ENCODE measurements at regions not wholly inside any gene's neighbourhood (a gene's known extent, or its start where the extent isn't known, plus 50 kb on each side); places are given as distances from the start of the nearest gene placed in this dataset.

DNA sequence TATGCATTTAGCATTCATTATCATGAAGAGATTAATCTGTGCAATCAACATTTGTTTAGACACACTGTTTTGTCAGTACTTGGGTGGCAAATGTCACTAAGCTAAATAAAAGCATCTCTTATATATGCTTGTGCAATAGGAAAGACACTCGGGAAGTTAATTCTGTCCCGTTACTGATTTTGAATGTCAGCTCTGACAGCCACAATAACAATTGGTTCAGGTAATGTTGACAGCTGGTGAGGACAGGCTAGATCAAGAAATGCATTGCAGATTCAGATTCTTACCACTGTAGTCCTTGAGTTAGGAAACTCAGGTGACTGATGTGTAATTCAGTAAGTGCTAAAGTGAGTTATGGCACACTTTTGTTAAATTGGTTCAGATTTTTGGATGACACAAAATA lies 523.8 kb upstream of the FAT3 start:
- H3K27ac Mint-ChIP-seq = no peak overlapping the region
- no peaks in the 10 kb centered on the region for H3K36me3 Mint-ChIP-seq

DNA sequence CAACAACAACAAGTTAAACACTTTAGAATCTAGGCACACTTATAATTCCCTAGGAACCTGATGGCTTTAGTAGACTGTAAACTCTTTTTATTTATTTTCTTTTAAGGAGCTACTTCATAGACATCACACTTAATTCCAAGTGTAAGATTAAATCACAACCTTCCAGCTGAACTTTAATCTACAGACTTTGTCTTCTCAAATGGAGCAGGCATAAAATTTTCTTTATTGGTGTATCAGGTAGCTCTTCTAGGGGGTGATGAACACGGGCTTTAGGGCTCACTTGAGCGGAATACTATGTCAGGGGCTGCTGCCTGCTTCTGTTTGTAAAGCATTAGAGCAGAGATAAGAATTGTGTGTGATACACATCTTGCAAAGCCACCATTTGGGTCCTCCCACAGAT lies 525.8 kb upstream of the FAT3 start:
- Mint-ChIP-seq H3K4me1 (no peaks in the 10 kb centered on the region), H3K4me3 (no peak overlapping the region), H3K9me3 (peaks cover 4 to 15% (median 14%) of the 10 kb centered on the region in 3 donors), H3K27ac (no peak overlapping the region), H3K27me3 (no peaks in the 10 kb centered on the region), H3K36me3 (no peaks in the 10 kb centered on the region)
- ATAC-seq (replicated peaks in 1 of 4) = no peak
- no peaks in the 10 kb centered on the region for H3K36me3 ChIP-seq (ENCODE audit: control insufficient read depth in 2 of 2, extremely low read depth in 1 of 2, insufficient read depth in 1 of 2, low read length in 1 of 2)
- H3K4me3 ChIP-seq (ENCODE audit: control insufficient read depth in 1 of 2, extremely low read depth in 1 of 2, low read length in 1 of 2) = no peak overlapping the region
- POLR2A ChIA-PET = no interaction called here
- no peak for DNase-seq
- WGBS (ENCODE audit: insufficient coverage) = no CpG with 5 or more reads among the region's 2 CpGs
- H3K27me3 ChIP-seq (replicated peaks in 1 of 2; ENCODE audit: control insufficient read depth in 2 of 2, extremely low read depth in 1 of 2, insufficient read depth in 2 of 2, low read length in 1 of 2) = no peaks in the 10 kb centered on the region
- no peaks in the 10 kb centered on the region for H3K9me3 ChIP-seq
- CTCF ChIA-PET = no interaction called here
- no peaks in the 10 kb centered on the region for H3K4me1 ChIP-seq (ENCODE audit: control insufficient read depth in 1 of 2, extremely low read depth in 1 of 2, insufficient read depth in 2 of 2, low read length in 2 of 2)
- H3K27ac ChIP-seq (ENCODE audit: low read length) = no peak overlapping the region

More for the DNA sequence above, 523.8 kb upstream of the FAT3 start:
- Mint-ChIP-seq H3K9me3 (peaks cover 3 to 18% (median 13%) of the 10 kb centered on the region in 3 donors), H3K27me3 (no peaks in the 10 kb centered on the region), H3K4me3 (no peak overlapping the region), H3K4me1 (no peaks in the 10 kb centered on the region)
- H3K4me1 ChIP-seq (ENCODE audit: control insufficient read depth in 1 of 2, extremely low read depth in 1 of 2, insufficient read depth in 2 of 2, low read length in 2 of 2) = no peaks in the 10 kb centered on the region
- ATAC-seq (replicated peaks in 1 of 4) (no peak), DNase-seq (no peak)
- ChIA-PET POLR2A (no interaction called here), CTCF (no interaction called here)
- no peaks in the 10 kb centered on the region for H3K27me3 ChIP-seq (replicated peaks in 1 of 2; ENCODE audit: control insufficient read depth in 2 of 2, extremely low read depth in 1 of 2, insufficient read depth in 2 of 2, low read length in 1 of 2)
- 85% methylated on average over 2 of the region's 2 CpGs for WGBS (ENCODE audit: insufficient coverage)
- H3K36me3 ChIP-seq (ENCODE audit: control insufficient read depth in 2 of 2, extremely low read depth in 1 of 2, insufficient read depth in 1 of 2, low read length in 1 of 2) = no peaks in the 10 kb centered on the region
- H3K27ac ChIP-seq (ENCODE audit: low read length) = no peak overlapping the region
- H3K4me3 ChIP-seq (ENCODE audit: control insufficient read depth in 1 of 2, extremely low read depth in 1 of 2, low read length in 1 of 2) = no peak overlapping the region
- H3K9me3 ChIP-seq = no peaks in the 10 kb centered on the region

DNA sequence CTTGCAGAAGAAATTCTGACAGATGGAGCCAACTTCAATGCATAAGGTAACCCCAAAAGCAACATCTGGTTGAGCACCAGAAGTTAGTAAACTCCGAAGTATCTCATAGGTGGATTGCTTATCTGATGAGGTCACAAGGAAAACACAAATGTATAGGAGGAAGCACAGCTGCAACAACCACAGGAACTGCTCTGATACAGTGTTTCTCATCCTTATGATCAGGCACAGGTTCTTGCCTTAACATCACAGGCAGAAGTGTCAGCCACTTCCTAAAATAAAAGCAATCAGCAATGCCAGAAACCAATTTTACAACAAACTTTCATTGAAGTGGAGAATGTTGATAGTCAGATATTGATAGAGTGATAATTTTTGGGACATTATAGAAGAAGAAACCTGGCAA lies 530.3 kb upstream of the FAT3 start:
- no peaks in the 10 kb centered on the region for H3K27me3 Mint-ChIP-seq
- Histone ChIP-seq H3K27me3 (replicated peaks in 1 of 2; ENCODE audit: control insufficient read depth in 2 of 2, extremely low read depth in 1 of 2, insufficient read depth in 2 of 2, low read length in 1 of 2) (no peaks in the 10 kb centered on the region), H3K9me3 (no peaks in the 10 kb centered on the region), H3K4me3 (ENCODE audit: control insufficient read depth in 1 of 2, extremely low read depth in 1 of 2, low read length in 1 of 2) (no peak overlapping the region), H3K4me1 (ENCODE audit: control insufficient read depth in 1 of 2, extremely low read depth in 1 of 2, insufficient read depth in 2 of 2, low read length in 2 of 2) (no peaks in the 10 kb centered on the region), H3K36me3 (ENCODE audit: control insufficient read depth in 2 of 2, extremely low read depth in 1 of 2, insufficient read depth in 1 of 2, low read length in 1 of 2) (no peaks in the 10 kb centered on the region), H3K27ac (ENCODE audit: low read length) (no peak overlapping the region)
- no CpG with 5 or more reads among the region's 1 CpG for WGBS (ENCODE audit: insufficient coverage)
- CTCF ChIA-PET = no interaction called here
- no peak overlapping the region for H3K4me3 Mint-ChIP-seq
- POLR2A ChIA-PET = no interaction called here
- H3K36me3 Mint-ChIP-seq = no peaks in the 10 kb centered on the region
- DNase-seq = no peak
- peaks cover 6 to 15% (median 7%) of the 10 kb centered on the region in 3 donors for H3K9me3 Mint-ChIP-seq
- ATAC-seq (replicated peaks in 1 of 4) = no peak
- no peak overlapping the region for H3K27ac Mint-ChIP-seq
- H3K4me1 Mint-ChIP-seq = no peaks in the 10 kb centered on the region

DNA sequence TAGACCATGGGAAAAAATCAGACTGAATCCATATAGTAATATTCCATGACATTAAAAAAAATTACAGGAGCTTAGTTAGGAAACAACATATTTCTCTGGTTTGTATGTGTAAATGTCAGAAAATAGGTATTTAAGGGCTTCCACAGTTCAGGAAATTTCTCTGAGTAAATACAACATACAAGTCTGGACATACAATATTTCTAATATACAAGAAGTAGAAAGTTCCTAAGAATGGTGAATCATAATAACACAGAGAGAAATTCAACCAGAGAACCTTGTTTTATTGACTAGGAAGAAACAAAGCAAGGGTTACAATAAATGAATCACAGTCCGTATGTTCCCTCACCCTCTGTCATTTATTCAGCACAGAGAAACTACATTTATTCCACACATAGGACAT lies 532.7 kb upstream of the FAT3 start:
- ATAC-seq (replicated peaks in 1 of 4) = no peak
- no peak overlapping the region for H3K4me3 Mint-ChIP-seq
- H3K36me3 Mint-ChIP-seq = no peaks in the 10 kb centered on the region
- no peak overlapping the region for H3K27ac Mint-ChIP-seq
- POLR2A ChIA-PET = no interaction called here
- no peaks in the 10 kb centered on the region for H3K4me1 Mint-ChIP-seq
- peaks cover 9 to 15% (median 10%) of the 10 kb centered on the region in 3 donors for H3K9me3 Mint-ChIP-seq
- WGBS (ENCODE audit: insufficient coverage) = no CpG with 5 or more reads among the region's 1 CpG
- Histone ChIP-seq H3K27me3 (replicated peaks in 1 of 2; ENCODE audit: control insufficient read depth in 2 of 2, extremely low read depth in 1 of 2, insufficient read depth in 2 of 2, low read length in 1 of 2) (no peaks in the 10 kb centered on the region), H3K36me3 (ENCODE audit: control insufficient read depth in 2 of 2, extremely low read depth in 1 of 2, insufficient read depth in 1 of 2, low read length in 1 of 2) (no peaks in the 10 kb centered on the region), H3K27ac (ENCODE audit: low read length) (no peak overlapping the region), H3K4me3 (ENCODE audit: control insufficient read depth in 1 of 2, extremely low read depth in 1 of 2, low read length in 1 of 2) (no peak overlapping the region), H3K9me3 (no peaks in the 10 kb centered on the region), H3K4me1 (ENCODE audit: control insufficient read depth in 1 of 2, extremely low read depth in 1 of 2, insufficient read depth in 2 of 2, low read length in 2 of 2) (no peaks in the 10 kb centered on the region)
- CTCF ChIA-PET = no interaction called here
- H3K27me3 Mint-ChIP-seq = no peaks in the 10 kb centered on the region
- DNase-seq = no peak

DNA sequence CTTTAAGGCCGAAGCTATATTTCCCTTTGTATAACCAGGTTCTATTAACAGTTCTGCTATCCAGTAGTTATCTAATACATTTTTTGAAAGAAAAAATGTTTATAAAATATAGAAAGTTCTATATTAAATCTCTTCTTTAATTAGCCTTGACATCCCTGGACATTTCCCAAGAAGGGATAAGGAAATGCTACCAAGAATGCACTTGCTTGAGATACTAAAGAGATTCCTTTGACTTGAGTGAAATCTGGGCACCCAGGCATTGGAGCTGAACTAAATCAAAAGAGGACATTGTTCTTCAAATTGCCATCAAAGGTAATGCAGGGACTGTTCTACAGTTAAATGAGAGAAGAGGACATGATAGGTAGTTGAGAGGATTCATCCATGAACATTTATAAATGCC lies 535.9 kb upstream of the FAT3 start:
- Histone ChIP-seq H3K36me3 (ENCODE audit: control insufficient read depth in 2 of 2, extremely low read depth in 1 of 2, insufficient read depth in 1 of 2, low read length in 1 of 2) (no peaks in the 10 kb centered on the region), H3K4me1 (ENCODE audit: control insufficient read depth in 1 of 2, extremely low read depth in 1 of 2, insufficient read depth in 2 of 2, low read length in 2 of 2) (no peaks in the 10 kb centered on the region), H3K27ac (ENCODE audit: low read length) (no peak overlapping the region), H3K4me3 (ENCODE audit: control insufficient read depth in 1 of 2, extremely low read depth in 1 of 2, low read length in 1 of 2) (no peak overlapping the region), H3K9me3 (no peaks in the 10 kb centered on the region), H3K27me3 (replicated peaks in 1 of 2; ENCODE audit: control insufficient read depth in 2 of 2, extremely low read depth in 1 of 2, insufficient read depth in 2 of 2, low read length in 1 of 2) (no peaks in the 10 kb centered on the region)
- no CpG with 5 or more reads among the region's 1 CpG for WGBS (ENCODE audit: insufficient coverage)
- POLR2A ChIA-PET = no interaction called here
- DNase-seq (no peak), ATAC-seq (replicated peaks in 1 of 4) (no peak)
- Mint-ChIP-seq H3K27me3 (no peaks in the 10 kb centered on the region), H3K9me3 (peaks cover 9 to 12% (median 11%) of the 10 kb centered on the region in 3 donors), H3K4me1 (no peaks in the 10 kb centered on the region), H3K36me3 (no peaks in the 10 kb centered on the region), H3K27ac (no peak overlapping the region), H3K4me3 (no peak overlapping the region)
- CTCF ChIA-PET = no interaction called here

DNA sequence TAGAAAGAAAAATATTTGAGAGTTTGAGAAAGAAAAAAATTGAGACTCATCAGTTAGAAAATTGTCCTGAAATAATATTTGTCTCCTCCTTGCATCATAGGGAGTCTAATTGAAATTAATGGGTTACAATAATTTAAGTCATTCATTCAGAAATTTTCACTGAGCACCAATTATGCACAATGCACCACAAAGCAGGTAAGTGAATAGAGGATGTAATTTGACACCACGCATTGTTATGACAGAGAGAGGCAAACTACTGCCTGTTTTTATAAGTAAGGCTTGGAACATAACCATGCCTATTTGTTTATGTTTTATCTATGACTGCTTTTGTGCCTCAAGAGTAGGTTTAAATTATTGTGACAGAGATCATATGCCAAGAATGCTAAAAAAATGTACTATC lies 537.9 kb upstream of the FAT3 start:
- no CpG with 5 or more reads among the region's 1 CpG for WGBS (ENCODE audit: insufficient coverage)
- Mint-ChIP-seq H3K36me3 (no peaks in the 10 kb centered on the region), H3K4me3 (no peak overlapping the region), H3K9me3 (peaks cover 3 to 12% (median 6%) of the 10 kb centered on the region in 3 donors), H3K4me1 (no peaks in the 10 kb centered on the region), H3K27me3 (no peaks in the 10 kb centered on the region), H3K27ac (no peak overlapping the region)
- no peak for DNase-seq
- no peak for ATAC-seq (replicated peaks in 1 of 4)
- no peak overlapping the region for H3K4me3 ChIP-seq (ENCODE audit: control insufficient read depth in 1 of 2, extremely low read depth in 1 of 2, low read length in 1 of 2)
- ChIA-PET POLR2A (no interaction called here), CTCF (no interaction called here)
- H3K27me3 ChIP-seq (replicated peaks in 1 of 2; ENCODE audit: control insufficient read depth in 2 of 2, extremely low read depth in 1 of 2, insufficient read depth in 2 of 2, low read length in 1 of 2) = no peaks in the 10 kb centered on the region
- no peak overlapping the region for H3K27ac ChIP-seq (ENCODE audit: low read length)
- no peaks in the 10 kb centered on the region for H3K36me3 ChIP-seq (ENCODE audit: control insufficient read depth in 2 of 2, extremely low read depth in 1 of 2, insufficient read depth in 1 of 2, low read length in 1 of 2)
- H3K9me3 ChIP-seq = no peaks in the 10 kb centered on the region
- H3K4me1 ChIP-seq (ENCODE audit: control insufficient read depth in 1 of 2, extremely low read depth in 1 of 2, insufficient read depth in 2 of 2, low read length in 2 of 2) = no peaks in the 10 kb centered on the region

DNA sequence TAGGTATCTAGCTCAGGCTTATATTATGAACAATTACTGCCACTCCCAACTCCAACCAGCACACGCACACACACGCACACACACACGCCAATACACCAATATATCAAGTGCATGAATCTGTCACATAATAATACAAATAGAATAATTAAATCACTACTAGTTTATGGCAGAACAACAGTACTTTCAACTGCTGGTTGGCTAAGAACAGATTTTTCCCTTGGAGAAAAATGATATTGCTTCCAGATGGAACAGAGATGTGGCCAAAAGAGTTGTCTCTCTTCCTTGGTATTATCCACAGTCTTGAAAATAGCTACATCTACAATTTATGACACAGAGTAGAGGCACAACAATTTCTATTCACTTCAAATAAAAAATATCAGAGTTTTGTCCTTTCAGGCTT lies 538.3 kb upstream of the FAT3 start:
- Mint-ChIP-seq H3K27ac (no peak overlapping the region), H3K4me1 (no peaks in the 10 kb centered on the region)
- H3K4me1 ChIP-seq (ENCODE audit: control insufficient read depth in 1 of 2, extremely low read depth in 1 of 2, insufficient read depth in 2 of 2, low read length in 2 of 2) = no peaks in the 10 kb centered on the region

More for the DNA sequence above, 538.3 kb upstream of the FAT3 start:
- ChIA-PET CTCF (no interaction called here), POLR2A (no interaction called here)
- no peaks in the 10 kb centered on the region for H3K27me3 ChIP-seq (replicated peaks in 1 of 2; ENCODE audit: control insufficient read depth in 2 of 2, extremely low read depth in 1 of 2, insufficient read depth in 2 of 2, low read length in 1 of 2)
- Mint-ChIP-seq H3K9me3 (peaks cover 3 to 15% (median 6%) of the 10 kb centered on the region in 3 donors), H3K27me3 (no peaks in the 10 kb centered on the region), H3K4me3 (no peak overlapping the region), H3K36me3 (no peaks in the 10 kb centered on the region)
- no peaks in the 10 kb centered on the region for H3K9me3 ChIP-seq
- ATAC-seq (replicated peaks in 1 of 4) = no peak
- no peak for DNase-seq
- no CpG with 5 or more reads among the region's 3 CpGs for WGBS (ENCODE audit: insufficient coverage)
- H3K27ac ChIP-seq (ENCODE audit: low read length) = no peak overlapping the region
- H3K4me3 ChIP-seq (ENCODE audit: control insufficient read depth in 1 of 2, extremely low read depth in 1 of 2, low read length in 1 of 2) = no peak overlapping the region
- no peaks in the 10 kb centered on the region for H3K36me3 ChIP-seq (ENCODE audit: control insufficient read depth in 2 of 2, extremely low read depth in 1 of 2, insufficient read depth in 1 of 2, low read length in 1 of 2)
